Heart left ventricle (tissue), 16 donors: ENCODE measurements at regions not wholly inside any gene's neighbourhood (a gene's known extent, or its start where the extent isn't known, plus 50 kb on each side); places are given as distances from the start of the nearest gene placed in this dataset.
"Not testable (repeated sequence)": the region's sequence is repeated elsewhere in the genome, so short reads cannot be mapped to it uniquely, and the experiment has no call there.

ENCODE experiments used
- ATAC-seq, 4 donors: fragments of 200-7000 bp; cut with Tn5 transposase; one replicate each; pipeline ENCODE4 v1.9.1; 2020 to 2022; ENCODE audit warnings: moderate library complexity in 4 of 4, mild to moderate bottlenecking in 3 of 4, moderate number of reproducible peaks in 1 of 4
- DNase-seq, 5 donors: peaks; one replicate each; pipeline ENCODE4 v3.0.0-alpha.2; 2020
- H3K27ac ChIP-seq, 12 donors: fragments of 200-600 bp; sonication (generic) in 4 of 12; one replicate each; pipeline versions ENCODE4 v1.5.0 to v1.8.0; 2016 to 2022; ENCODE audit warnings: mild to moderate bottlenecking in 2 of 12
- H3K27me3 ChIP-seq, 9 donors: fragments of 200-600 bp; sonication (generic) in 2 of 9; one replicate each; pipeline versions ENCODE4 v1.5.1 to v1.8.0; 2016 to 2022; ENCODE audit warnings: mild to moderate bottlenecking in 3 of 9
- H3K36me3 ChIP-seq, 9 donors: fragments of 200-600 bp; sonication (generic) in 2 of 9; one replicate each; pipeline versions ENCODE4 v1.5.0 to v1.8.0; 2018 to 2022; ENCODE audit warnings: mild to moderate bottlenecking in 2 of 9
- H3K4me1 ChIP-seq, 12 donors: fragments of 200-600 bp; sonication (generic) in 4 of 12; one replicate each; pipeline versions ENCODE4 v1.5.0 to v1.8.0; 2016 to 2022; ENCODE audit warnings: mild to moderate bottlenecking in 3 of 12
- H3K4me3 ChIP-seq, 12 donors: fragments of 200-600 bp; sonication (generic) in 4 of 12; one replicate each; pipeline versions ENCODE4 v1.5.0 to v1.8.0; 2017 to 2022; ENCODE audit warnings: mild to moderate bottlenecking in 9 of 12, moderate library complexity in 4 of 12
- H3K9me3 ChIP-seq, 12 donors: fragments of 200-600 bp; sonication (generic) in 4 of 12; one replicate each; pipeline versions ENCODE4 v1.5.0 to v1.8.0; 2016 to 2022; ENCODE audit warnings: mild to moderate bottlenecking in 1 of 12
- CTCF ChIP-seq, 12 donors: fragments of 200-600 bp; sonication (generic) in 4 of 12; IDR thresholded peaks; one replicate each; pipeline versions ENCODE4 v1.5.0 to v1.8.0; 2018 to 2022; ENCODE audit warnings: antibody characterized with exemption in 12 of 12, mild to moderate bottlenecking in 5 of 12
- POLR2A ChIP-seq, 2 donors: fragments of 450-650 bp; IDR thresholded peaks; one replicate each; pipeline ENCODE4 v1.6.1; 2017; ENCODE audit warnings: antibody characterized with exemption in 2 of 2, mild to moderate bottlenecking in 2 of 2, moderate library complexity in 2 of 2
- WGBS, 4 donors: extraction: QIAGEN DNeasy Blood & Tissue Kit in 2 of 4; methylation state at CpG; one replicate each; pipeline versions ENCODE4 v1.1.5 to v1.1.7; 2013 to 2018; 5-methylcytosine and 5-hydroxymethylcytosine counted together
- intact Hi-C, 10 donors: fragments of 100-400 bp; cut with DNase I; formaldehyde crosslinking; loops; one replicate each; pipeline versions ENCODE4 v1.11.1 to v1.14.2; 2022
- donor health status: ischemic (EF 13 %, LVEDD 7.1; RV severe dilation, severe dysfunction).
- donor health status: healthy with polysubstance abuse.
- donor health status: DM: no; HTN: yes; CAD: no.
- donor health status: DM: no; HTN: no; CAD: no.
- donor health status: ischemic (EF 25% LVEDD 6.9; RV normal size, moderate dysfunction).
- donor health status: ischemic (EF 25% LVEDD 5.7; RV mildly dilated, moderate dysfunction).
- donor health status: healthy.
- donor health status: DM: yes; HTN: yes; CAD: no.
- donor health status: ischemic (EF 35%, LVEDD 5.7; RV mildly dilated, moderate dysfunction).
- donor health status: nonischemic (EF 11% LVEDD 7.7; RV severe dilation, severe dysfunction).
- donor health status: DM: yes; HTN: yes; CAD: no.
- donor health status: PGD.
- donor health status: ischemic (EF 29% LVEDD 5.4; RV normal size, mild dysfunction).
- donor health status: nonischemic (EF 23%, LVEDD 6.1; RV moderate dilation, normal function).

- Histone ChIP-seq H3K36me3 (no peaks in the 10 kb centered on the region), H3K4me3 (no peak overlapping the region), H3K27ac (no peak overlapping the region), H3K4me1 (no peaks in the 10 kb centered on the region), H3K9me3 (peaks cover 0 to 88% (median 70%) of the 10 kb centered on the region in 12 donors), H3K27me3 (no peaks in the 10 kb centered on the region)
- intact Hi-C loops, result no loop called here
- WGBS, 4 donors, result 69 to 73% (median 70%) methylated on average over 11 of the region's 11 CpGs
- TF ChIP-seq CTCF (IDR thresholded peaks at IDR 0.05), result no peak
- no peak for TF ChIP-seq POLR2A (IDR thresholded peaks at IDR 0.05)
- ATAC-seq, result no peak
- DNase-seq, result no peak
These were observed 1119.8 kb downstream of the RPIA start for GRCh38 chr2:89811295-89811694.

GRCh38 chr2:89811910-89812309 is 1120.4 kb downstream of the RPIA start:
- ATAC-seq, H3K4me3 ChIP-seq, intact Hi-C loops, H3K36me3 ChIP-seq, DNase-seq, H3K4me1 ChIP-seq, H3K27me3 ChIP-seq, H3K27ac ChIP-seq: not testable (repeated sequence)
- H3K9me3 ChIP-seq, result peaks cover 0 to 82% (median 67%) of the 10 kb centered on the region in 12 donors
- WGBS, 4 donors, result 69 to 73% (median 71%) methylated on average over 14 of the region's 14 CpGs

- WGBS, 4 donors, result 78 to 86% (median 83%) methylated on average over 16 of the region's 16 CpGs
These were observed 1122.9 kb downstream of the RPIA start for GRCh38 chr2:89814359-89814758.

GRCh38 chr2:89818873-89819272 is 1127.4 kb downstream of the RPIA start:
- Histone ChIP-seq H3K27ac (no peak overlapping the region), H3K36me3 (no peaks in the 10 kb centered on the region), H3K4me1 (no peaks in the 10 kb centered on the region), H3K9me3 (peaks cover 0 to 80% (median 30%) of the 10 kb centered on the region in 12 donors), H3K27me3 (no peaks in the 10 kb centered on the region), H3K4me3 (no peak overlapping the region)
- intact Hi-C loops, result no loop called here
- ATAC-seq (no peak), DNase-seq (no peak)
- 76 to 82% (median 78%) methylated on average over 12 of the region's 12 CpGs for WGBS, 4 donors
- TF ChIP-seq POLR2A (IDR thresholded peaks at IDR 0.05) (no peak), CTCF (IDR thresholded peaks at IDR 0.05) (no peak)

More at GRCh38 chr2:89814359-89814758, 1122.9 kb downstream of the RPIA start:
- H3K27me3 ChIP-seq, H3K36me3 ChIP-seq, H3K27ac ChIP-seq, ATAC-seq, intact Hi-C loops, H3K4me1 ChIP-seq, H3K4me3 ChIP-seq, DNase-seq: not testable (repeated sequence)
- peaks cover 0 to 81% (median 60%) of the 10 kb centered on the region in 12 donors for H3K9me3 ChIP-seq

GRCh38 chr2:89819809-89820208 is 1128.3 kb downstream of the RPIA start:
- Histone ChIP-seq H3K4me3 (no peak overlapping the region), H3K27me3 (no peaks in the 10 kb centered on the region), H3K36me3 (no peaks in the 10 kb centered on the region), H3K4me1 (no peaks in the 10 kb centered on the region), H3K9me3 (peaks cover 0 to 80% (median 23%) of the 10 kb centered on the region in 12 donors), H3K27ac (no peak overlapping the region)
- intact Hi-C loops, result no loop called here
- 79 to 88% (median 84%) methylated on average over 2 of the region's 2 CpGs for WGBS, 4 donors
- TF ChIP-seq POLR2A (IDR thresholded peaks at IDR 0.05) (no peak), CTCF (IDR thresholded peaks at IDR 0.05) (no peak)
- ATAC-seq (no peak), DNase-seq (no peak)
